Neural cell (in vitro differentiated cells): ENCODE measurements at regions not wholly inside any gene's neighbourhood (a gene's known extent, or its start where the extent isn't known, plus 50 kb on each side); places are given as distances from the start of the nearest gene placed in this dataset.

Experiments used
- H2AFZ ChIP-seq: fragments of 200-600, 300-800 bp; sonication (generic), shearing (Covaris generic); 2 replicates; pipeline ENCODE4 v1.6.0; 2014; ENCODE audit warnings: low read depth, mild to moderate bottlenecking, antibody characterized with exemption, low read length, moderate library complexity
- H3F3A ChIP-seq: fragments of 200-600 bp; shearing (Covaris generic); 2 replicates; pipeline ENCODE4 v1.6.1; 2016; ENCODE audit warnings: mild to moderate bottlenecking, moderate library complexity, mixed read lengths, antibody characterized with exemption, low read length; ENCODE audit not compliant: insufficient read depth, poor library complexity, severe bottlenecking
- H3K27ac ChIP-seq: fragments of 200-600, 300-800 bp; sonication (generic), shearing (Covaris generic); 2 replicates; pipeline ENCODE4 v1.5.1; 2014; ENCODE audit warnings: mild to moderate bottlenecking, low read length, moderate library complexity
- H3K27me3 ChIP-seq: fragments of 300-800, 200-600 bp; sonication (generic), shearing (Covaris generic); 2 replicates; pipeline ENCODE4 v1.6.0; 2014; ENCODE audit warnings: mild to moderate bottlenecking, low read depth, low read length, moderate library complexity; ENCODE audit not compliant: insufficient read depth
- H3K36me3 ChIP-seq: fragments of 300-800, 200-600 bp; sonication (generic), shearing (Covaris generic); 2 replicates; pipeline ENCODE4 v1.5.1; 2014; ENCODE audit warnings: mild to moderate bottlenecking, antibody characterized with exemption, low read length, moderate library complexity; ENCODE audit not compliant: insufficient read depth
- H3K4me2 ChIP-seq: fragments of 300-800, 200-600 bp; sonication (generic), shearing (Covaris generic); 2 replicates; pipeline ENCODE4 v1.6.0; 2014; ENCODE audit warnings: mild to moderate bottlenecking, low read length
- H3K4me3 ChIP-seq: fragments of 300-800, 200-600 bp; sonication (generic), shearing (Covaris generic); 2 replicates; pipeline ENCODE4 v1.5.1; 2014; ENCODE audit warnings: mild to moderate bottlenecking, low read length, moderate library complexity
- H3K79me2 ChIP-seq: fragments of 200-600 bp; shearing (Covaris generic); replicated peaks from 2 replicates; pipeline ENCODE4 v1.6.0; 2014; ENCODE audit warnings: mild to moderate bottlenecking, low read length, moderate library complexity; ENCODE audit not compliant: insufficient read depth
- H3K9ac ChIP-seq: fragments of 300-800, 200-600 bp; sonication (generic), shearing (Covaris generic); 2 replicates; pipeline ENCODE4 v1.6.1; 2016; ENCODE audit warnings: mild to moderate bottlenecking, low read length, mixed read lengths
- H3K9me2 ChIP-seq: fragments of 200-600 bp; shearing (Covaris generic); 2 replicates; pipeline ENCODE4 v1.6.1; 2016; ENCODE audit warnings: mild to moderate bottlenecking, low read length, mixed read lengths; ENCODE audit not compliant: insufficient read depth
- H3K9me3 ChIP-seq: fragments of 200-600, 300-800 bp; sonication (generic), shearing (Covaris generic); 2 replicates; pipeline ENCODE4 v1.6.1; 2016; ENCODE audit warnings: mild to moderate bottlenecking, mixed run types, low read length, moderate library complexity, mixed read lengths
- H4K20me1 ChIP-seq: fragments of 200-600 bp; shearing (Covaris generic); 2 replicates; pipeline ENCODE4 v1.6.1; 2016; ENCODE audit warnings: mild to moderate bottlenecking, mixed run types; ENCODE audit not compliant: insufficient read depth
- CTCF ChIP-seq: fragments of 450-650 bp; IDR thresholded peaks from 2 replicates; pipeline ENCODE4 v1.5.1; 2014; ENCODE audit warnings: antibody characterized with exemption, mild to moderate bottlenecking, moderate library complexity; ENCODE audit not compliant: poor library complexity, severe bottlenecking
- EP300 ChIP-seq: fragments of 450-650 bp; conservative IDR thresholded peaks from 2 replicates; pipeline ENCODE4 v1.6.1; 2014; ENCODE audit warnings: antibody characterized with exemption, mild to moderate bottlenecking, moderate library complexity; ENCODE audit not compliant: poor library complexity, severe bottlenecking
- EZH2 ChIP-seq: fragments of 200-600, 300-800 bp; shearing (Covaris generic), sonication (generic); IDR thresholded peaks from 2 replicates; pipeline ENCODE4 v1.6.1; 2014; ENCODE audit warnings: antibody characterized with exemption, low read length, borderline replicate concordance, mild to moderate bottlenecking; ENCODE audit not compliant: insufficient read depth, poor library complexity, severe bottlenecking
- MXI1 ChIP-seq: fragments of 450-650 bp; conservative IDR thresholded peaks from 2 replicates; pipeline ENCODE4 v1.6.1; 2014; ENCODE audit warnings: antibody characterized with exemption, mild to moderate bottlenecking; ENCODE audit not compliant: poor library complexity, severe bottlenecking
- POLR2AphosphoS5 ChIP-seq: IDR thresholded peaks from 2 replicates; pipeline ENCODE4 v1.6.1; 2012
- RAD21 ChIP-seq: fragments of 450-650 bp; conservative IDR thresholded peaks from 2 replicates; pipeline ENCODE4 v1.6.1; 2014; ENCODE audit warnings: antibody characterized with exemption, mild to moderate bottlenecking, moderate library complexity
- SMC3 ChIP-seq: fragments of 450-650 bp; conservative IDR thresholded peaks from 2 replicates; pipeline ENCODE4 v1.6.1; 2014; ENCODE audit warnings: antibody characterized with exemption, mild to moderate bottlenecking, moderate library complexity; ENCODE audit not compliant: poor library complexity
- TAF1 ChIP-seq: IDR thresholded peaks from 2 replicates; pipeline ENCODE4 v1.6.1; 2012; ENCODE audit warnings: low read depth
- TF ChIP-seq, protein P1 (sequence below): IDR thresholded peaks from 2 replicates; pipeline ENCODE4 v1.6.1; 2012; ENCODE audit warnings: borderline replicate concordance

GRCh38 chr10:57983281-57983791 lies 284.4 kb downstream of the IPMK start:
- H4K20me1 ChIP-seq: no peaks in the 10 kb centered on the region
- TF ChIP-seq EP300 (no peak), POLR2AphosphoS5 (no peak), CTCF (no peak), MXI1 (no peak), SMC3 (no peak), RAD21 (no peak), TAF1 (no peak), EZH2 (no peak)
- TF ChIP-seq, protein P1, sequence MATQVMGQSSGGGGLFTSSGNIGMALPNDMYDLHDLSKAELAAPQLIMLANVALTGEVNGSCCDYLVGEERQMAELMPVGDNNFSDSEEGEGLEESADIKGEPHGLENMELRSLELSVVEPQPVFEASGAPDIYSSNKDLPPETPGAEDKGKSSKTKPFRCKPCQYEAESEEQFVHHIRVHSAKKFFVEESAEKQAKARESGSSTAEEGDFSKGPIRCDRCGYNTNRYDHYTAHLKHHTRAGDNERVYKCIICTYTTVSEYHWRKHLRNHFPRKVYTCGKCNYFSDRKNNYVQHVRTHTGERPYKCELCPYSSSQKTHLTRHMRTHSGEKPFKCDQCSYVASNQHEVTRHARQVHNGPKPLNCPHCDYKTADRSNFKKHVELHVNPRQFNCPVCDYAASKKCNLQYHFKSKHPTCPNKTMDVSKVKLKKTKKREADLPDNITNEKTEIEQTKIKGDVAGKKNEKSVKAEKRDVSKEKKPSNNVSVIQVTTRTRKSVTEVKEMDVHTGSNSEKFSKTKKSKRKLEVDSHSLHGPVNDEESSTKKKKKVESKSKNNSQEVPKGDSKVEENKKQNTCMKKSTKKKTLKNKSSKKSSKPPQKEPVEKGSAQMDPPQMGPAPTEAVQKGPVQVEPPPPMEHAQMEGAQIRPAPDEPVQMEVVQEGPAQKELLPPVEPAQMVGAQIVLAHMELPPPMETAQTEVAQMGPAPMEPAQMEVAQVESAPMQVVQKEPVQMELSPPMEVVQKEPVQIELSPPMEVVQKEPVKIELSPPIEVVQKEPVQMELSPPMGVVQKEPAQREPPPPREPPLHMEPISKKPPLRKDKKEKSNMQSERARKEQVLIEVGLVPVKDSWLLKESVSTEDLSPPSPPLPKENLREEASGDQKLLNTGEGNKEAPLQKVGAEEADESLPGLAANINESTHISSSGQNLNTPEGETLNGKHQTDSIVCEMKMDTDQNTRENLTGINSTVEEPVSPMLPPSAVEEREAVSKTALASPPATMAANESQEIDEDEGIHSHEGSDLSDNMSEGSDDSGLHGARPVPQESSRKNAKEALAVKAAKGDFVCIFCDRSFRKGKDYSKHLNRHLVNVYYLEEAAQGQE: no peak
- H3K9me2 ChIP-seq: no peaks in the 10 kb centered on the region
- H3K4me2 ChIP-seq: no peak overlapping the region
- H3K36me3 ChIP-seq: no peaks in the 10 kb centered on the region
- no peak overlapping the region for H3K4me3 ChIP-seq
- no peaks in the 10 kb centered on the region for H3K9me3 ChIP-seq
- H3K79me2 ChIP-seq: no peaks in the 10 kb centered on the region
- no peaks in the 10 kb centered on the region for H3K27me3 ChIP-seq
- H3K9ac ChIP-seq: no peak overlapping the region
- H3F3A ChIP-seq: no peaks in the 10 kb centered on the region
- H2AFZ ChIP-seq: no peak overlapping the region
- H3K27ac ChIP-seq: no peak overlapping the region

DNA sequence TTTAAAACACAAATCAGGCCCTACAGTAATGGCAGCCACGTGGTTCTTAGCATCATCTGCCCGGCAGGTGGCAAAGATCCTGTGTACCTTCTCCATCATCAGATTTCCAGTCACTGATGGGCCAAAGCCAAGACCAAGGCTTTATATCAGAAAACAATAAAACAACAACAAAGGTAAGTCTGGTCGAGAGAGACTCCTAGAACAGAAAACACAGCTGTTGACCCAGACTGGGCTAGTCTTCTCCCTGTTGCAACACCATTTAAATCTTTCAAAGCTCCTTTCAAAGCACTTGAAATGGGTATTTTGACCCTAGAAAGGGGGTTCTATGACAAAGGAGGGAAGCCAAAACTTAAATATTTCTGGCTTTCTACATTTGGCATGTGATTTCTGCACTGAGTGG lies 285.6 kb downstream of the IPMK start:
- TF ChIP-seq EP300: no peak
- no peak for TF ChIP-seq EZH2
- no peak for TF ChIP-seq TAF1
- no peak for TF ChIP-seq CTCF
- TF ChIP-seq MXI1: no peak
- no peak for TF ChIP-seq SMC3
- TF ChIP-seq, protein P1: no peak
- Histone ChIP-seq H3F3A (no peaks in the 10 kb centered on the region), H2AFZ (no peak overlapping the region), H3K9ac (no peak overlapping the region), H3K27ac (no peak overlapping the region), H3K4me3 (no peak overlapping the region), H3K36me3 (no peaks in the 10 kb centered on the region), H3K4me2 (no peak overlapping the region), H3K79me2 (no peaks in the 10 kb centered on the region), H3K9me3 (no peaks in the 10 kb centered on the region), H3K9me2 (no peaks in the 10 kb centered on the region), H4K20me1 (no peaks in the 10 kb centered on the region), H3K27me3 (no peaks in the 10 kb centered on the region)
